SK-N-SH (cell line): ENCODE measurements at regions not wholly inside any gene's neighbourhood (a gene's known extent, or its start where the extent isn't known, plus 50 kb on each side); places are given as distances from the start of the nearest gene placed in this dataset.
"Not testable (repeated sequence)": the region's sequence is repeated elsewhere in the genome, so short reads cannot be mapped to it uniquely, and the experiment has no call there.

Source experiments
- CTCF ChIA-PET: fragments of 300-600, 350-600 bp; formaldehyde crosslinking; extraction: SDS; loops from one replicate; lab custom pipeline; 2021; lab: Yijun Ruan, JAX
- POLR2A ChIA-PET: fragments of 350-600 bp; sonication (Branson Sonifier 250); formaldehyde crosslinking; extraction: SDS; loops from one replicate; lab custom pipeline; 2020; ENCODE audit warnings: antibody characterized with exemption, inconsistent platforms; lab: Yijun Ruan, JAX
- DNase-seq: peaks from one replicate; pipeline ENCODE4 v3.0.0; 2012
- H2AFZ ChIP-seq: fragments of 200-600 bp; sonication (generic); 2 replicates; pipeline ENCODE4 v1.8.1; 2016; ENCODE audit warnings: antibody characterized with exemption, mild to moderate bottlenecking, low read depth
- H3F3A ChIP-seq: fragments of 200-600 bp; sonication (generic); replicated peaks from 2 replicates; pipeline ENCODE3; 2016; ENCODE audit warnings: antibody characterized with exemption, mild to moderate bottlenecking; ENCODE audit not compliant: insufficient read depth
- H3K27ac ChIP-seq, 2 experiments: fragments of 200-500 bp in 1 of 2; fragments of 200-600 bp in 1 of 2; sonication (Bioruptor generic) in 1 of 2; sonication (generic), shearing (Covaris generic) in 1 of 2; 2 replicates each; pipeline versions ENCODE4 v1.5.1 to v1.6.1; 2014 to 2016; ENCODE audit warnings: low read depth in 2 of 2, inconsistent platforms in 1 of 2, low read length in 1 of 2, mild to moderate bottlenecking in 1 of 2, mixed read lengths in 1 of 2
- H3K27me3 ChIP-seq: fragments of 200-600 bp; sonication (generic), shearing (Covaris generic); 2 replicates; pipeline ENCODE4 v1.6.1; 2016; ENCODE audit warnings: mixed run types; ENCODE audit not compliant: insufficient read depth
- H3K36me3 ChIP-seq, 2 experiments: fragments of 200-500 bp in 1 of 2; fragments of 200-600 bp in 1 of 2; sonication (Bioruptor generic) in 1 of 2; sonication (generic) in 1 of 2; replicated peaks in 1 of 2; 2 replicates each; pipeline versions ENCODE3 to v1.5.1; 2014 to 2016; ENCODE audit warnings: low read length in 1 of 2, mild to moderate bottlenecking in 1 of 2; ENCODE audit not compliant: insufficient read depth in 2 of 2, control insufficient read depth in 1 of 2
- H3K4me1 ChIP-seq, 2 experiments: fragments of 200-500 bp in 1 of 2; fragments of 200-600 bp in 1 of 2; sonication (Bioruptor generic) in 1 of 2; sonication (generic), shearing (Covaris generic) in 1 of 2; 2 replicates each; pipeline versions ENCODE4 v1.5.1 to v1.6.1; 2014 to 2016; ENCODE audit warnings: low read depth in 1 of 2, low read length in 1 of 2, mixed run types in 1 of 2; ENCODE audit not compliant: insufficient read depth in 2 of 2, control insufficient read depth in 1 of 2
- H3K4me2 ChIP-seq: fragments of 200-600 bp; sonication (generic), shearing (Covaris generic); 2 replicates; pipeline ENCODE4 v1.6.1; 2017; ENCODE audit warnings: mixed run types
- H3K4me3 ChIP-seq, 2 experiments: fragments of 200-500 bp in 1 of 2; fragments of 200-600 bp in 1 of 2; sonication (Bioruptor generic) in 1 of 2; sonication (generic), shearing (Covaris generic) in 1 of 2; 2 replicates each; pipeline versions ENCODE4 v1.5.1 to v1.8.1; 2014 to 2016; ENCODE audit warnings: low read depth in 2 of 2, inconsistent platforms in 1 of 2, low read length in 1 of 2, mild to moderate bottlenecking in 1 of 2, mixed read lengths in 1 of 2, moderate library complexity in 1 of 2
- H3K79me2 ChIP-seq: fragments of 200-600 bp; sonication (generic); 2 replicates; pipeline ENCODE4 v1.8.1; 2017; ENCODE audit warnings: mild to moderate bottlenecking; ENCODE audit not compliant: insufficient read depth
- H3K9ac ChIP-seq: fragments of 200-600 bp; sonication (generic); 2 replicates; pipeline ENCODE4 v1.6.1; 2017; ENCODE audit warnings: mixed run types
- H3K9me2 ChIP-seq: fragments of 200-600 bp; sonication (generic); 2 replicates; pipeline ENCODE4 v1.6.1; 2017; ENCODE audit warnings: mixed run types
- H3K9me3 ChIP-seq: fragments of 200-600 bp; sonication (generic); 2 replicates; pipeline ENCODE4 v1.6.1; 2017; ENCODE audit warnings: mixed run types, mild to moderate bottlenecking, moderate library complexity
- H4K20me1 ChIP-seq: fragments of 200-600 bp; sonication (generic); 2 replicates; pipeline ENCODE4 v1.6.1; 2017; ENCODE audit warnings: mild to moderate bottlenecking, mixed run types; ENCODE audit not compliant: insufficient read depth
- WGBS: methylation state at CpG from one replicate; pipeline ENCODE4 v1.1.6; 2017; ENCODE audit warnings: low lambda C conversion rate; 5-methylcytosine and 5-hydroxymethylcytosine counted together

- H3K79me2 ChIP-seq, CTCF ChIA-PET, H3F3A ChIP-seq, H3K9me3 ChIP-seq, DNase-seq, H4K20me1 ChIP-seq, H3K4me1 ChIP-seq, H3K4me2 ChIP-seq, POLR2A ChIA-PET, H2AFZ ChIP-seq, H3K9me2 ChIP-seq, H3K4me3 ChIP-seq, H3K36me3 ChIP-seq, H3K27me3 ChIP-seq, H3K27ac ChIP-seq, H3K9ac ChIP-seq: not testable (repeated sequence)
- WGBS: 18% methylated on average over 4 of the region's 4 CpGs
Measured at GRCh38 chr11:3516934-3517567, 124.7 kb downstream of the ART5 start.

- H3K79me2 ChIP-seq, POLR2A ChIA-PET, H3K4me1 ChIP-seq, CTCF ChIA-PET, H3K27ac ChIP-seq, H3K4me2 ChIP-seq, DNase-seq, H3K4me3 ChIP-seq, H4K20me1 ChIP-seq, H3K9me2 ChIP-seq, H2AFZ ChIP-seq, H3K9me3 ChIP-seq, H3F3A ChIP-seq, H3K36me3 ChIP-seq, H3K9ac ChIP-seq, H3K27me3 ChIP-seq: not testable (repeated sequence)
- WGBS: 48% methylated on average over 6 of the region's 6 CpGs
Measured at GRCh38 chr11:3516345-3516933, 125.4 kb downstream of the ART5 start.

GRCh38 chr11:3514635-3515424 is 127.0 kb downstream of the ART5 start:
- H3K4me3 ChIP-seq, H3K9me3 ChIP-seq, CTCF ChIA-PET, H3K9me2 ChIP-seq, H3K4me2 ChIP-seq, H4K20me1 ChIP-seq, H3K9ac ChIP-seq, POLR2A ChIA-PET, H3F3A ChIP-seq, H3K27ac ChIP-seq, DNase-seq, H3K36me3 ChIP-seq, H3K79me2 ChIP-seq, H3K27me3 ChIP-seq, H2AFZ ChIP-seq, H3K4me1 ChIP-seq: not testable (repeated sequence)
- 44% methylated on average over 15 of the region's 15 CpGs for WGBS

- POLR2A ChIA-PET, H3K27ac ChIP-seq, H3K36me3 ChIP-seq, H3K79me2 ChIP-seq, H3K4me2 ChIP-seq, H3F3A ChIP-seq, H3K4me1 ChIP-seq, H3K9ac ChIP-seq, H3K4me3 ChIP-seq, H2AFZ ChIP-seq, H3K27me3 ChIP-seq, H3K9me2 ChIP-seq, CTCF ChIA-PET, H3K9me3 ChIP-seq, H4K20me1 ChIP-seq, DNase-seq: not testable (repeated sequence)
- 65% methylated on average over 10 of the region's 12 CpGs for WGBS
Measured at GRCh38 chr11:3513311-3513710, 128.5 kb downstream of the ART5 start.

GRCh38 chr11:3512751-3513150 is 129.0 kb downstream of the ART5 start:
- POLR2A ChIA-PET, H3K9ac ChIP-seq, H4K20me1 ChIP-seq, H3K4me3 ChIP-seq, CTCF ChIA-PET, H3K27me3 ChIP-seq, H3F3A ChIP-seq, DNase-seq, H3K27ac ChIP-seq, H3K4me2 ChIP-seq, H3K9me3 ChIP-seq, H2AFZ ChIP-seq, H3K4me1 ChIP-seq, H3K9me2 ChIP-seq, H3K79me2 ChIP-seq, H3K36me3 ChIP-seq: not testable (repeated sequence)
- WGBS: 50% methylated on average over 5 of the region's 6 CpGs

- H3K4me1 ChIP-seq, H3K27me3 ChIP-seq, H3K9me3 ChIP-seq, H3K9ac ChIP-seq, CTCF ChIA-PET, H3K79me2 ChIP-seq, H3F3A ChIP-seq, H3K4me3 ChIP-seq, H3K36me3 ChIP-seq, H2AFZ ChIP-seq, H4K20me1 ChIP-seq, DNase-seq, H3K4me2 ChIP-seq, POLR2A ChIA-PET, H3K9me2 ChIP-seq, H3K27ac ChIP-seq: not testable (repeated sequence)
- 31% methylated on average over 12 of the region's 12 CpGs for WGBS
Measured at GRCh38 chr11:3512133-3512703, 129.6 kb downstream of the ART5 start.
